ENCODE measurements at regions not wholly inside any gene's neighbourhood (a gene's known extent, or its start where the extent isn't known, plus 50 kb on each side); places are given as distances from the start of the nearest gene placed in this dataset.

- DNase-seq (ENCODE audit: low read depth), result no peak
- Histone ChIP-seq H3K9me3 (ENCODE audit: control insufficient read depth, low read length) (peaks cover 4% of the 10 kb centered on the region), H3K4me1 (ENCODE audit: control insufficient read depth, insufficient read depth, low read length) (peaks cover 8% of the 10 kb centered on the region), H3K27me3 (replicated peaks; ENCODE audit: control insufficient read depth, insufficient read depth, low read length) (no peaks in the 10 kb centered on the region), H3K4me3 (ENCODE audit: low read length) (no peak overlapping the region), H3K9ac (ENCODE audit: low read length) (no peak overlapping the region), H3K36me3 (ENCODE audit: control insufficient read depth, insufficient read depth, low read length, severe bottlenecking) (no peaks in the 10 kb centered on the region)
These were observed 54.4 kb upstream of the IRF2 start for GRCh38 chr4:184528713-184529112.

GRCh38 chr4:184528051-184528450 is 53.7 kb upstream of the IRF2 start:
- Histone ChIP-seq H3K9me3 (ENCODE audit: control insufficient read depth, low read length) (peaks cover 4% of the 10 kb centered on the region), H3K36me3 (ENCODE audit: control insufficient read depth, insufficient read depth, low read length, severe bottlenecking) (no peaks in the 10 kb centered on the region), H3K4me3 (ENCODE audit: low read length) (no peak overlapping the region), H3K9ac (ENCODE audit: low read length) (no peak overlapping the region), H3K27me3 (replicated peaks; ENCODE audit: control insufficient read depth, insufficient read depth, low read length) (no peaks in the 10 kb centered on the region), H3K4me1 (ENCODE audit: control insufficient read depth, insufficient read depth, low read length) (peaks cover 6% of the 10 kb centered on the region)
- DNase-seq (ENCODE audit: low read depth), result no peak

- peaks cover 4% of the 10 kb centered on the region for H3K9me3 ChIP-seq (ENCODE audit: control insufficient read depth, low read length)
- peaks cover 6% of the 10 kb centered on the region for H3K4me1 ChIP-seq (ENCODE audit: control insufficient read depth, insufficient read depth, low read length)
- H3K9ac ChIP-seq (ENCODE audit: low read length), result no peak overlapping the region
- no peaks in the 10 kb centered on the region for H3K27me3 ChIP-seq (replicated peaks; ENCODE audit: control insufficient read depth, insufficient read depth, low read length)
- no peak overlapping the region for H3K4me3 ChIP-seq (ENCODE audit: low read length)
- DNase-seq (ENCODE audit: low read depth), result no peak
- no peaks in the 10 kb centered on the region for H3K36me3 ChIP-seq (ENCODE audit: control insufficient read depth, insufficient read depth, low read length, severe bottlenecking)
These were observed 51.9 kb upstream of the IRF2 start for GRCh38 chr4:184526228-184526627.

All from adipocyte (in vitro differentiated cells).